Upper lobe of right lung (tissue), 1 donor: ENCODE measurements at regions not wholly inside any gene's neighbourhood (a gene's known extent, or its start where the extent isn't known, plus 50 kb on each side); places are given as distances from the start of the nearest gene placed in this dataset.

Experiments
- ATAC-seq: fragments of 200-7000 bp; cut with Tn5 transposase; one replicate; pipeline ENCODE4 v1.9.1; 2020; ENCODE audit warnings: mild to moderate bottlenecking, moderate library complexity
- DNase-seq: peaks from one replicate; pipeline ENCODE4 v3.0.0-alpha.2; 2020
- H3K27ac ChIP-seq: fragments of 200-600 bp; one replicate; pipeline ENCODE4 v1.8.0; 2022
- H3K27me3 ChIP-seq: fragments of 200-600 bp; one replicate; pipeline ENCODE4 v1.8.0; 2022; ENCODE audit warnings: mild to moderate bottlenecking
- H3K36me3 ChIP-seq: fragments of 200-600 bp; one replicate; pipeline ENCODE4 v1.8.0; 2022
- H3K4me1 ChIP-seq: fragments of 200-600 bp; one replicate; pipeline ENCODE4 v1.8.0; 2022
- H3K4me3 ChIP-seq: fragments of 200-600 bp; one replicate; pipeline ENCODE4 v1.8.0; 2022; ENCODE audit warnings: mild to moderate bottlenecking
- H3K9me3 ChIP-seq: fragments of 200-600 bp; one replicate; pipeline ENCODE4 v1.8.0; 2022
- intact Hi-C: fragments of 100-400 bp; cut with DNase I; formaldehyde crosslinking; loops from one replicate; pipeline ENCODE4 v1.11.0; 2022
- TF ChIP-seq, protein P1 (sequence below): fragments of 200-600 bp; IDR thresholded peaks from one replicate; pipeline ENCODE4 v1.8.0; 2022; ENCODE audit warnings: antibody characterized with exemption
- donor health status: DM: no; HTN: yes; CAD: no; lungs with severe emphysema.

GRCh38 chr2:105691947-105692390, 52.7 kb upstream of the NCK2 start:
- Histone ChIP-seq H3K4me1 (no peaks in the 10 kb centered on the region), H3K27me3 (no peaks in the 10 kb centered on the region), H3K9me3 (no peaks in the 10 kb centered on the region), H3K36me3 (no peaks in the 10 kb centered on the region), H3K27ac (no peak overlapping the region), H3K4me3 (no peak overlapping the region)
- DNase-seq (no peak), ATAC-seq (no peak)
- TF ChIP-seq, protein P1, sequence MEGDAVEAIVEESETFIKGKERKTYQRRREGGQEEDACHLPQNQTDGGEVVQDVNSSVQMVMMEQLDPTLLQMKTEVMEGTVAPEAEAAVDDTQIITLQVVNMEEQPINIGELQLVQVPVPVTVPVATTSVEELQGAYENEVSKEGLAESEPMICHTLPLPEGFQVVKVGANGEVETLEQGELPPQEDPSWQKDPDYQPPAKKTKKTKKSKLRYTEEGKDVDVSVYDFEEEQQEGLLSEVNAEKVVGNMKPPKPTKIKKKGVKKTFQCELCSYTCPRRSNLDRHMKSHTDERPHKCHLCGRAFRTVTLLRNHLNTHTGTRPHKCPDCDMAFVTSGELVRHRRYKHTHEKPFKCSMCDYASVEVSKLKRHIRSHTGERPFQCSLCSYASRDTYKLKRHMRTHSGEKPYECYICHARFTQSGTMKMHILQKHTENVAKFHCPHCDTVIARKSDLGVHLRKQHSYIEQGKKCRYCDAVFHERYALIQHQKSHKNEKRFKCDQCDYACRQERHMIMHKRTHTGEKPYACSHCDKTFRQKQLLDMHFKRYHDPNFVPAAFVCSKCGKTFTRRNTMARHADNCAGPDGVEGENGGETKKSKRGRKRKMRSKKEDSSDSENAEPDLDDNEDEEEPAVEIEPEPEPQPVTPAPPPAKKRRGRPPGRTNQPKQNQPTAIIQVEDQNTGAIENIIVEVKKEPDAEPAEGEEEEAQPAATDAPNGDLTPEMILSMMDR, result no peak
- intact Hi-C loops, result no loop called here

DNA sequence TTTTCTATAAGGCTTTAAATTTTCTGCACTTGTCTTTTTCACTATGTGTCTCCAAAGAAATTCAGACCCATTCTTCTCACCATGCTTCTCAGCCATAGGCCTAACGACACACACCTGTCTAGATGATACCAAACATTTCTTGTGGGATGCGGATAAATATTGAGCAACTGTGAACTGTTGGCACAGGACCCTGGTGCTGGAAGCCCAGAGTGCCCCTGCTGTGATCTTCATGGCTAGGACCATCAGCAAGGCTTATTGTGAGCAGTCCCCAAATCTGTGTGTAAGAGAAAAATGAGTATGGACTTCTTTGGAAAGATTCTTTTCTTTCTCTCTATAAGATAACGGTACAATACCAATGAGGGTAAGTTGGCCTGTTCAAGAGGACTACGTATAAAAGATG, 54.1 kb upstream of the NCK2 start:
- intact Hi-C loops, result no loop called here
- ATAC-seq (no peak), DNase-seq (no peak)
- Histone ChIP-seq H3K4me3 (no peak overlapping the region), H3K36me3 (no peaks in the 10 kb centered on the region), H3K4me1 (no peaks in the 10 kb centered on the region), H3K27me3 (no peaks in the 10 kb centered on the region), H3K9me3 (no peaks in the 10 kb centered on the region), H3K27ac (no peak overlapping the region)
- TF ChIP-seq, protein P1, result no peak

DNA sequence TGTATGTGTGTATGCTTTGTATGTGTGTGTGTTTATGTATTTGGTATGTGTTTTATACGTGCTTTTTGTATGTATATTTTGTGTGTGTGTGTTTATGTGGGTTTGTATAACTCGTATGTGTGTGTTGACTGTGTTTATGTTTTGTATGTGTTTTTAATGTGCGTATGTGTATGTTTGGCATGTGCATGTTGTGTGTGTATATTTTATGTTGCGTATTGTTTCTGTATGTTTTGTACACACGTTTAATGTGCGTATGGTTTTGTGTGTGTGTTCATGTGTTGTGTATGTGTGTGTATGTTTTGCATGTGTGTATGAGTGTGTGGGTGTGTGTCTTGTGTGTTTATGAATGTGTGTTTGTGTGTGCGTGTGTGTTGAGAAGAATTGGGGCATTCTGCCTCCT, 55.2 kb upstream of the NCK2 start:
- H3K9me3 ChIP-seq, result no peaks in the 10 kb centered on the region
- no peak overlapping the region for H3K27ac ChIP-seq
- TF ChIP-seq, protein P1, result no peak
- ATAC-seq (no peak), DNase-seq (no peak)
- H3K4me1 ChIP-seq, result no peaks in the 10 kb centered on the region
- H3K4me3 ChIP-seq, result no peak overlapping the region
- H3K36me3 ChIP-seq, result no peaks in the 10 kb centered on the region
- H3K27me3 ChIP-seq, result no peaks in the 10 kb centered on the region
- intact Hi-C loops, result no loop called here

DNA sequence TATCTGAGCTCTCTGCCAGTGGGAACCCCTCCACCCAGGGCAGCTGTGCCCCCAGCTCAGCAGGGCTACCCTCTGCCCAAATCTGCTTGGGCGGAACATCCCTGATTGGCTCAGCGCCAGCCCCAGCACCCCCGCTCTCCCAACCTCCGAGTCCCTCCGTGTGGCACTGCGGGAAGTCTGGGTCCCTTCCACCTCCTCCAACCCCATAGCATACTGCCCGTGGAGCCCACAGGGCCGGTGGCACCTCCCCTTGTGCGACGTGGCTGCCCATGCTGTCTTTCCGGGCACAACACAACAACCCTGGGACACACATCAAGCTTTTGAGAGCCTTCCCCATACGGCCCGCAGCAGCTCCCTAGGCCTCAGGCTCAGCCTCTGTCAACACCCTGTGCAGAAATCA, 55.8 kb upstream of the NCK2 start:
- Histone ChIP-seq H3K4me1 (no peaks in the 10 kb centered on the region), H3K27ac (no peak overlapping the region), H3K27me3 (no peaks in the 10 kb centered on the region), H3K4me3 (no peak overlapping the region), H3K9me3 (no peaks in the 10 kb centered on the region), H3K36me3 (no peaks in the 10 kb centered on the region)
- DNase-seq (no peak), ATAC-seq (peak; percentile 22)
- intact Hi-C loops, result no loop called here
- TF ChIP-seq, protein P1, result no peak

GRCh38 chr2:105686588-105686987, 58.1 kb upstream of the NCK2 start:
- no peak overlapping the region for H3K27ac ChIP-seq
- H3K27me3 ChIP-seq, result no peaks in the 10 kb centered on the region
- no peak for DNase-seq

More at GRCh38 chr2:105686588-105686987, 58.1 kb upstream of the NCK2 start:
- ATAC-seq, result no peak
- no peak overlapping the region for H3K4me3 ChIP-seq
- TF ChIP-seq, protein P1, result no peak
- H3K4me1 ChIP-seq, result no peaks in the 10 kb centered on the region
- no peaks in the 10 kb centered on the region for H3K9me3 ChIP-seq
- no peaks in the 10 kb centered on the region for H3K36me3 ChIP-seq
- intact Hi-C loops, result no loop called here
